ENCODE measurements at regions not wholly inside any gene's neighbourhood (a gene's known extent, or its start where the extent isn't known, plus 50 kb on each side); places are given as distances from the start of the nearest gene placed in this dataset.
A peak's percentile ranks its signal among the peaks of the same experiment; 100 is the strongest.

GRCh38 chr6:91710342-91710741 lies 1123.5 kb upstream of the MAP3K7 start:
- Histone ChIP-seq H3K27ac (ENCODE audit: low read depth, low read length) (no peak overlapping the region), H3K36me3 (ENCODE audit: control insufficient read depth, insufficient read depth, low read length) (no peaks in the 10 kb centered on the region), H3K9me3 (ENCODE audit: control insufficient read depth, insufficient read depth, low read length) (no peaks in the 10 kb centered on the region), H3K4me3 (ENCODE audit: low read depth, low read length) (no peak overlapping the region), H3K4me1 (ENCODE audit: control insufficient read depth, insufficient read depth, low read length) (no peaks in the 10 kb centered on the region), H3K27me3 (ENCODE audit: control insufficient read depth, insufficient read depth, low read length) (no peaks in the 10 kb centered on the region)
- WGBS (ENCODE audit: insufficient coverage) = 20% methylated on average over 1 of the region's 2 CpGs
- no peak for DNase-seq (ENCODE audit: low read depth in 4 of 6, low spot score in 6 of 6)

GRCh38 chr6:91708534-91708933 lies 1121.7 kb upstream of the MAP3K7 start:
- Histone ChIP-seq H3K36me3 (ENCODE audit: control insufficient read depth, insufficient read depth, low read length) (no peaks in the 10 kb centered on the region), H3K4me1 (ENCODE audit: control insufficient read depth, insufficient read depth, low read length) (no peaks in the 10 kb centered on the region), H3K27me3 (ENCODE audit: control insufficient read depth, insufficient read depth, low read length) (no peaks in the 10 kb centered on the region), H3K9me3 (ENCODE audit: control insufficient read depth, insufficient read depth, low read length) (no peaks in the 10 kb centered on the region), H3K27ac (ENCODE audit: low read depth, low read length) (no peak overlapping the region), H3K4me3 (ENCODE audit: low read depth, low read length) (no peak overlapping the region)
- DNase-seq (ENCODE audit: low read depth in 4 of 6, low spot score in 6 of 6) = no peak
- WGBS (ENCODE audit: insufficient coverage) = no CpG with 5 or more reads among the region's 1 CpG

GRCh38 chr6:91705646-91706045 lies 1118.8 kb upstream of the MAP3K7 start:
- WGBS (ENCODE audit: insufficient coverage) = no CpG with 5 or more reads among the region's 3 CpGs
- no peak for DNase-seq (ENCODE audit: low read depth in 4 of 6, low spot score in 6 of 6)

GRCh38 chr6:91704531-91704930 lies 1117.7 kb upstream of the MAP3K7 start:
- Histone ChIP-seq H3K27me3 (ENCODE audit: control insufficient read depth, insufficient read depth, low read length) (no peaks in the 10 kb centered on the region), H3K27ac (ENCODE audit: low read depth, low read length) (no peak overlapping the region), H3K4me1 (ENCODE audit: control insufficient read depth, insufficient read depth, low read length) (no peaks in the 10 kb centered on the region), H3K4me3 (ENCODE audit: low read depth, low read length) (no peak overlapping the region), H3K9me3 (ENCODE audit: control insufficient read depth, insufficient read depth, low read length) (no peaks in the 10 kb centered on the region), H3K36me3 (ENCODE audit: control insufficient read depth, insufficient read depth, low read length) (no peaks in the 10 kb centered on the region)
- WGBS (ENCODE audit: insufficient coverage) = no CpG with 5 or more reads among the region's 2 CpGs
- no peak for DNase-seq (ENCODE audit: low read depth in 4 of 6, low spot score in 6 of 6)

More at GRCh38 chr6:91705646-91706045, 1118.8 kb upstream of the MAP3K7 start:
- H3K4me3 ChIP-seq (ENCODE audit: low read depth, low read length) = no peak overlapping the region
- H3K36me3 ChIP-seq (ENCODE audit: control insufficient read depth, insufficient read depth, low read length) = no peaks in the 10 kb centered on the region
- no peak overlapping the region for H3K27ac ChIP-seq (ENCODE audit: low read depth, low read length)
- H3K27me3 ChIP-seq (ENCODE audit: control insufficient read depth, insufficient read depth, low read length) = no peaks in the 10 kb centered on the region
- H3K9me3 ChIP-seq (ENCODE audit: control insufficient read depth, insufficient read depth, low read length) = no peaks in the 10 kb centered on the region
- H3K4me1 ChIP-seq (ENCODE audit: control insufficient read depth, insufficient read depth, low read length) = no peaks in the 10 kb centered on the region

GRCh38 chr6:91697010-91697695 lies 1110.3 kb upstream of the MAP3K7 start:
- Histone ChIP-seq H3K36me3 (ENCODE audit: control insufficient read depth, insufficient read depth, low read length) (no peaks in the 10 kb centered on the region), H3K27ac (ENCODE audit: low read depth, low read length) (no peak overlapping the region), H3K27me3 (ENCODE audit: control insufficient read depth, insufficient read depth, low read length) (no peaks in the 10 kb centered on the region), H3K9me3 (ENCODE audit: control insufficient read depth, insufficient read depth, low read length) (no peaks in the 10 kb centered on the region), H3K4me1 (ENCODE audit: control insufficient read depth, insufficient read depth, low read length) (no peaks in the 10 kb centered on the region), H3K4me3 (ENCODE audit: low read depth, low read length) (no peak overlapping the region)
- DNase-seq (ENCODE audit: low read depth in 4 of 6, low spot score in 6 of 6) = no peak
- WGBS (ENCODE audit: insufficient coverage) = no CpG with 5 or more reads among the region's 3 CpGs

DNA sequence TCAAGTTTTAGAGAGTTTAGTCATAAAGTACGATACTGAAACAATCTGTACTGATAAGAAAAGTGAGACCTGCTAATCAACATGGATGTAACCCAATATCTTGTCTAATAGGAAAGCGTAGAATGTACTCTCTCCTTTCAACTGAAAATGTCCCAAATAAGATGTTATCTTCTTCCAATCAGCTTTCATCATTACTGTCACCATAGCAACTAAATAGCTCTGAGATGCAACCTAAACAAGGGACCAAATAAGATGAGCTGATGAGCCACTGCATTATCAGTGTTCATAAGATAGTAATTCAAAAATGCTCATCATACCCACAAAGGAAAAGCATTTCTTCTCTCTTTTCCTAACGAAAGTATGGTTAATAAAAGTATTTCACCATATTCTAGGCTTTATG lies 1108.3 kb upstream of the MAP3K7 start:
- Histone ChIP-seq H3K36me3 (ENCODE audit: control insufficient read depth, insufficient read depth, low read length) (no peaks in the 10 kb centered on the region), H3K4me3 (ENCODE audit: low read depth, low read length) (no peak overlapping the region), H3K27me3 (ENCODE audit: control insufficient read depth, insufficient read depth, low read length) (no peaks in the 10 kb centered on the region), H3K4me1 (ENCODE audit: control insufficient read depth, insufficient read depth, low read length) (no peaks in the 10 kb centered on the region), H3K27ac (ENCODE audit: low read depth, low read length) (no peak overlapping the region), H3K9me3 (ENCODE audit: control insufficient read depth, insufficient read depth, low read length) (no peaks in the 10 kb centered on the region)
- WGBS (ENCODE audit: insufficient coverage) = no CpG with 5 or more reads among the region's 3 CpGs
- peak in 2 of 6 donors; percentile 8 to 68 for DNase-seq (ENCODE audit: low read depth in 4 of 6, low spot score in 6 of 6)

GRCh38 chr6:91694016-91694654 lies 1107.3 kb upstream of the MAP3K7 start:
- no peaks in the 10 kb centered on the region for H3K4me1 ChIP-seq (ENCODE audit: control insufficient read depth, insufficient read depth, low read length)
- no peak overlapping the region for H3K4me3 ChIP-seq (ENCODE audit: low read depth, low read length)
- DNase-seq (ENCODE audit: low read depth in 4 of 6, low spot score in 6 of 6) = no peak
- H3K27ac ChIP-seq (ENCODE audit: low read depth, low read length) = no peak overlapping the region
- no peaks in the 10 kb centered on the region for H3K27me3 ChIP-seq (ENCODE audit: control insufficient read depth, insufficient read depth, low read length)
- no CpG with 5 or more reads among the region's 6 CpGs for WGBS (ENCODE audit: insufficient coverage)
- H3K36me3 ChIP-seq (ENCODE audit: control insufficient read depth, insufficient read depth, low read length) = no peaks in the 10 kb centered on the region
- H3K9me3 ChIP-seq (ENCODE audit: control insufficient read depth, insufficient read depth, low read length) = no peaks in the 10 kb centered on the region

DNA sequence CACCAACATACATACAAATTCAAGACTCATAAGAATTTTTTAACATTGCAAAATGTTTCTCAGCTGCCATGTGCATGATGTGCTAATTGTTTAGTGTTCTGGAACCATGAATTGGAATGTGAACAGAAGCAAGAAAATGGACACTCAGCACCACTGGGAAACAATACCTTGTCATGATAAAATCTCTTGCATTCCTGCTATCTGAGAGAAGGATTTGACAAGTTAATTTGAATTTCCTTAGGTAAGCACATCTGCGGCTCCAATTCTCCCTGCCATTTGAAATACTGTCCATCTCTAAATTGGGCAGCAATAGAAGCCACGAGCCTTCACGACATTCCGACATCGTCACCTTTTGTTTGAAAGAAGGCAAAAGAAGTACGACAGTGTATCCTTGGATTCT lies 1104.6 kb upstream of the MAP3K7 start:
- Histone ChIP-seq H3K27ac (ENCODE audit: low read depth, low read length) (no peak overlapping the region), H3K27me3 (ENCODE audit: control insufficient read depth, insufficient read depth, low read length) (no peaks in the 10 kb centered on the region), H3K4me1 (ENCODE audit: control insufficient read depth, insufficient read depth, low read length) (no peaks in the 10 kb centered on the region), H3K9me3 (ENCODE audit: control insufficient read depth, insufficient read depth, low read length) (no peaks in the 10 kb centered on the region), H3K4me3 (ENCODE audit: low read depth, low read length) (no peak overlapping the region), H3K36me3 (ENCODE audit: control insufficient read depth, insufficient read depth, low read length) (no peaks in the 10 kb centered on the region)
- no peak for DNase-seq (ENCODE audit: low read depth in 4 of 6, low spot score in 6 of 6)
- 90% methylated on average over 4 of the region's 6 CpGs for WGBS (ENCODE audit: insufficient coverage)

DNA sequence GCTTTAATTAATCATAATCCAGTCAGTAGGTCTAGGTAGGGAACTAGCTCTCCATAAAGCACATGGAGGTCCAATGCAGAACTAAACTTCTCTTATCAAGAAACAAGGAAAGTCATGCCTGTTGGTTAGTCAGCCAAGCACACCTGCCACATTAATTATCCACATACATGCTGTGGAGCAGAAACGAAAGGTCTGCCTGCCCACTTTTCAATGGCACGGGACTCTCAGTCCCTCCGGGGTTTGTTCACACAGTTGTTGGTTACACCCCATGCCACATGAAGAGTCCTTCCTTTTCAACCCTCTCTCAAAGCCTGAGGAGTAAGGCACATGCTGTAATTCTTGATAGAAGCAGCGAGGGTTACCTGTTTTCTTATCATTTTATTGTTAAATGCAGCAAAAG lies 1096.4 kb upstream of the MAP3K7 start:
- Histone ChIP-seq H3K4me3 (ENCODE audit: low read depth, low read length) (no peak overlapping the region), H3K27ac (ENCODE audit: low read depth, low read length) (no peak overlapping the region), H3K27me3 (ENCODE audit: control insufficient read depth, insufficient read depth, low read length) (no peaks in the 10 kb centered on the region), H3K9me3 (ENCODE audit: control insufficient read depth, insufficient read depth, low read length) (no peaks in the 10 kb centered on the region), H3K4me1 (ENCODE audit: control insufficient read depth, insufficient read depth, low read length) (no peaks in the 10 kb centered on the region), H3K36me3 (ENCODE audit: control insufficient read depth, insufficient read depth, low read length) (no peaks in the 10 kb centered on the region)
- DNase-seq (ENCODE audit: low read depth in 4 of 6, low spot score in 6 of 6) = no peak
- WGBS (ENCODE audit: insufficient coverage) = no CpG with 5 or more reads among the region's 4 CpGs

DNA sequence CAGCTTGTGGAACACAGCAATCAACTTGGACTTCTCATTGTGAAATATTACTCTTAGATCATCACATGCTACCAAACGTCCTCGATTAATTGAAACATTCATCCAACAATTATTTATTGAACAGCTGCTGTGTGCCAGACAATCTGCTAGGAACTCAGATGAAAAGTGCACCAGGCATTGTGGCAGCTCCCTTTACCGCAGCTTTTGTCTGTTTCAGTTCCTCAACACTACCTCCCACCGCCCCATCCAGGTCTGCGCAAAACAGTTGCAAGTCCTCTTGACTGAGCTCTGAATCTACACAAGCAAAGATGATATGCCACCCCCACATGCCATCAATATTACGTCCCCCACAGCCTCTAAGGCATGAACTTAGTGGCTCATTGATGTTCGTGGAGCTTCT lies 1094.4 kb upstream of the MAP3K7 start:
- peak in 1 of 6 donors; percentile 33 for DNase-seq (ENCODE audit: low read depth in 4 of 6, low spot score in 6 of 6)
- Histone ChIP-seq H3K9me3 (ENCODE audit: control insufficient read depth, insufficient read depth, low read length) (no peaks in the 10 kb centered on the region), H3K27ac (ENCODE audit: low read depth, low read length) (no peak overlapping the region), H3K27me3 (ENCODE audit: control insufficient read depth, insufficient read depth, low read length) (no peaks in the 10 kb centered on the region), H3K4me3 (ENCODE audit: low read depth, low read length) (no peak overlapping the region), H3K4me1 (ENCODE audit: control insufficient read depth, insufficient read depth, low read length) (no peaks in the 10 kb centered on the region), H3K36me3 (ENCODE audit: control insufficient read depth, insufficient read depth, low read length) (no peaks in the 10 kb centered on the region)
- WGBS (ENCODE audit: insufficient coverage) = 64% methylated on average over 7 of the region's 7 CpGs
